Stimulated activated CD4-positive, alpha-beta T cell treated with anti-CD3 and anti-CD28 coated beads, Interleukin-12 subunit alpha, Interleukin-12 subunit beta, amount 100 ng/mL, for 4 hours (primary cell): ENCODE measurements at regions not wholly inside any gene's neighbourhood (a gene's known extent, or its start where the extent isn't known, plus 50 kb on each side); places are given as distances from the start of the nearest gene placed in this dataset.

ENCODE experiments used
- DNase-seq: peaks from one replicate; pipeline ENCODE4 v3.0.0-alpha.2; 2020

DNA sequence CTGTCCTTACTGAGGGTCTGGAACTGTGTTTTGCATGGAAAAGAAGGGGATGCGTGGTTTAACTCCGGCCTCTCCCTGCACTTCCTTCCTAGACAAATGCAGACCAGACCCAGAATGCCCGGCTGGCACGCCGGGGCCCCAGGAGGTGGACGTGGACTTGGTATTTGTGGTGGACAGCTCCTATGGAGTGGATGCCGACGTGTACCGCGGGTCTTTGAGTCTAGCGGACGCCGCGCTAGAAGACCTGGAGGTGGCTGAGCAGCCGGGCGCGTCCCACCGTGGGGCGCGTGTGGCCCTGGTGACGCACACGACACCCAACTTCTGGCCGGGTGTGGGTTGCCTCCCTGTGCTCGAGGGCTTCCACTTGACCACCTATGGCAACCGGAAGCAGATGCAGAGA, 81.8 kb upstream of the COL6A5 start:
- no peak for DNase-seq

DNA sequence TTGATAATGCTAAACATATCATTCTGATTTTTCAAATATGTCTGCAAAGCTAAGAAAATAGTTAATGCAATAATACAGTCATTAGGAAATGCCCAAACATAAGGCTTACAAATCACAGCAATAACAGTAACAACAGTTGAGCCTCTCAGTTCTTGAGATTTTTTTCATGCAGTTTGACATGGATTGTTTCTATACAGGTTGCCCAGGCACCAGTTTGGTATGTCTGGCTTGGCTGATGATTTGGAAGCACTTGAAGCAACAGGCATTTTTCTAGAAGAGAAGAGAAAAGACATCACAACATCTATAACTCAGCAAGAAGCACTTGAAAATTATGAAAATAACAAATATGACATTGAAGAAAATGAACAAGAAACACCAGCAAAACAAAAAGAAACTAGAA, 78.7 kb upstream of the COL6A5 start:
- DNase-seq = no peak

DNA sequence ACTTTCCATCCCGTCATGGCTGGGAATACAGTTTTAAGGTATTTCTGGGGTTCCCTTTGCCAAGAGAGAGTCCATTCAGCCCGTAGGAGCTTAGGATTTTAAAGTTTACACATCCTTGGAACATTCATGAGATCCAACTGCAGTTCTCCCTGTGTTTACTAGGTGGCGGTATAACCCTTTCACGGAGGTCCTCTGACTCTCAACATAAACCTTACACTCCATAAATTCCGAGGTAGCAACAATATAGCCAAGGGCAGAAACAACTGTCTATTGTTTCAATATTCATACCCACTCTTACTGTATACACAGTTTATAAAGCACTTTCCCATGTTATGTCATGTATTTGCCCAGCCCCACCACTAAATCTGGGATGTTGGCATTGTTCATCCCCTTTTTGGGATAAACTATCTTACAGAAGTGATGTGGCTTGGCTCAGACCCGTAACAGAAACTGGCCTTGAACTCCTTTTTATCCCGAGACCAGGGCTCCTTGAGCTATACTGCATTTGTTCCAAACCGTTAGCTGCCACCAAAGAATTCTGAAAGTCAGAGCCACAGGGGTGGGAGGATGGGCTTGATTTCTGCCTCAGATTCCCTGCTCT, 69.2 kb upstream of the COL6A5 start:
- DNase-seq = no peak

DNA sequence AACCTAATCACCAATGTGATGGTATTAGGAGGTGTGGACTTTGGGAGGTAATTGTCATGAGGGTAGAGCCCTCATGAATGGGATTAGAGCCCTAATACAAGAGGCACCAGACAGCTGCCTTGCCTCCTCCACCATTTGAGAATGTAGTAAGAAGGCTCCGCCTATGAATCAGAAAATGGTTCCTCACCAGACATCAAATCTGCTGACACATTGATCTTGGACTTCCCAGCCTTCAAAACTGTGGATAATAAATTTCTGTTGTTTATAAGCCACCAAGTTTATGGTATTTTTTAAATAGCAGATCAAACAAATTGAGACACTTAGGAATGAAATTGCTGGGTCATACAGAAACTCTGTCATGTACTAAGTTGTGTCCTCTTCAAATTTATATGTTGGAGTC, 56.8 kb upstream of the COL6A5 start:
- no peak for DNase-seq

DNA sequence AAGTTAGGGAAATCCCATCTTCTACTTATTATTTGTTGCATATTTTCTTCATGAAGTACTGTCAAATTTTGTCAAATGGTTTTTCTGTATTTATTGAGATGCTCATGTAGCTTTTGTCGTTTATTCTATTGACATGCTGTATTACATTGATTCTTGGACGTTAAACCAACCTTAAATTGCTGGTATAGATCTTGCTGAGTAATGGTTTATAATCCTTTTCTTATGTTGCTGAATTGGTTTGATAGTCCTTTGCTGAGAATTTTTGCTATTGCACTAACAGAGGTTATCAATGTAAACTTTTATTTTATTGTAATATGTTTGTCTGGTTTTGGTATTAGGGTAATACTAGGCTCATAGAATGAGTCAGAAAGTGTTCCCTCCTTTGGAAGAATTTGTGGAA, 54.3 kb upstream of the COL6A5 start:
- DNase-seq = no peak

GRCh38 chr3:130293247-130293646, 52.2 kb upstream of the COL6A5 start:
- DNase-seq = no peak
